ENCODE measurements at regions not wholly inside any gene's neighbourhood (a gene's known extent, or its start where the extent isn't known, plus 50 kb on each side); places are given as distances from the start of the nearest gene placed in this dataset.

GRCh38 chr6:4638641-4639040 is 137.6 kb upstream of the CDYL start:
- Histone ChIP-seq H3K36me3 (no peaks in the 10 kb centered on the region), H3K27me3 (replicated peaks in 1 of 7) (peaks cover 0 to 7% (median 0%) of the 10 kb centered on the region in 7 donors), H3K27ac (no peak overlapping the region), H3K9me3 (no peaks in the 10 kb centered on the region), H3K4me1 (no peaks in the 10 kb centered on the region), H3K4me3 (no peak overlapping the region)
- WGBS, 5 donors: 95 to 100% (median 98%) methylated on average over 1 of the region's 1 CpG
- intact Hi-C loops (cut with DNase I; ENCODE audit: low total_unique reads): no loop called here
- DNase-seq: no peak
- no peak for TF ChIP-seq CTCF (IDR thresholded peaks at IDR 0.05 in 8 of 11, conservative IDR thresholded peaks at IDR 0.05 in 3 of 11)
- no peak for TF ChIP-seq POLR2AphosphoS5 (IDR thresholded peaks at IDR 0.05)
- TF ChIP-seq POLR2A (IDR thresholded peaks at IDR 0.05): no peak

- H3K4me1 ChIP-seq: no peaks in the 10 kb centered on the region
- DNase-seq: no peak
- no peak overlapping the region for H3K27ac ChIP-seq
- no peak overlapping the region for H3K4me3 ChIP-seq
- H3K9me3 ChIP-seq: no peaks in the 10 kb centered on the region
- no peak for TF ChIP-seq CTCF (IDR thresholded peaks at IDR 0.05 in 8 of 11, conservative IDR thresholded peaks at IDR 0.05 in 3 of 11)
- TF ChIP-seq POLR2A (IDR thresholded peaks at IDR 0.05): no peak
- no peak for TF ChIP-seq POLR2AphosphoS5 (IDR thresholded peaks at IDR 0.05)
- 75 to 92% (median 81%) methylated on average over 4 to 5 of the region's 5 CpGs for WGBS, 5 donors
- intact Hi-C loops (cut with DNase I; ENCODE audit: low total_unique reads): no loop called here
- H3K27me3 ChIP-seq (replicated peaks in 1 of 7): peaks cover 0 to 7% (median 0%) of the 10 kb centered on the region in 7 donors
- no peaks in the 10 kb centered on the region for H3K36me3 ChIP-seq
Observed at GRCh38 chr6:4637691-4638433, 138.3 kb upstream of the CDYL start.

- Histone ChIP-seq H3K4me1 (no peaks in the 10 kb centered on the region), H3K4me3 (no peak overlapping the region), H3K36me3 (no peaks in the 10 kb centered on the region), H3K27ac (no peak overlapping the region), H3K27me3 (replicated peaks in 1 of 7) (peaks cover 0 to 7% (median 0%) of the 10 kb centered on the region in 7 donors), H3K9me3 (peaks cover 0 to 1% (median 0%) of the 10 kb centered on the region in 8 donors)
- WGBS, 5 donors: 45 to 89% (median 85%) methylated on average over 2 of the region's 2 CpGs
- no peak for TF ChIP-seq POLR2A (IDR thresholded peaks at IDR 0.05)
- TF ChIP-seq POLR2AphosphoS5 (IDR thresholded peaks at IDR 0.05): no peak
- no peak for TF ChIP-seq CTCF (IDR thresholded peaks at IDR 0.05 in 8 of 11, conservative IDR thresholded peaks at IDR 0.05 in 3 of 11)
- no peak for DNase-seq
- intact Hi-C loops (cut with DNase I; ENCODE audit: low total_unique reads): no loop called here
Observed at GRCh38 chr6:4636881-4637224, 139.4 kb upstream of the CDYL start.

GRCh38 chr6:4636191-4636880 is 139.9 kb upstream of the CDYL start:
- Histone ChIP-seq H3K36me3 (no peaks in the 10 kb centered on the region), H3K27ac (no peak overlapping the region), H3K4me3 (no peak overlapping the region), H3K9me3 (peaks cover 0 to 5% (median 0%) of the 10 kb centered on the region in 8 donors), H3K27me3 (replicated peaks in 1 of 7) (peaks cover 0 to 3% (median 0%) of the 10 kb centered on the region in 7 donors), H3K4me1 (no peaks in the 10 kb centered on the region)
- TF ChIP-seq POLR2A (IDR thresholded peaks at IDR 0.05): no peak
- TF ChIP-seq POLR2AphosphoS5 (IDR thresholded peaks at IDR 0.05): no peak
- TF ChIP-seq CTCF (IDR thresholded peaks at IDR 0.05 in 8 of 11, conservative IDR thresholded peaks at IDR 0.05 in 3 of 11): no peak
- intact Hi-C loops (cut with DNase I; ENCODE audit: low total_unique reads): no loop called here
- 82 to 93% (median 89%) methylated on average over 14 of the region's 14 CpGs for WGBS, 5 donors
- no peak for DNase-seq

Data from spleen (tissue), 11 donors.